CD8-positive, alpha-beta memory T cell (primary cell): ENCODE measurements at regions not wholly inside any gene's neighbourhood (a gene's known extent, or its start where the extent isn't known, plus 50 kb on each side); places are given as distances from the start of the nearest gene placed in this dataset.

Experiments
- CTCF ChIA-PET: fragments of 350-600 bp; sonication (Branson Sonifier 250); formaldehyde crosslinking; loops from one replicate; lab custom pipeline; 2021; ENCODE audit warnings: antibody characterized with exemption; lab: Charles Lee
- POLR2A ChIA-PET: fragments of 350-600 bp; sonication (Branson Sonifier 250); formaldehyde crosslinking; loops from one replicate; lab custom pipeline; 2021; ENCODE audit warnings: antibody characterized with exemption; lab: Charles Lee
- DNase-seq, 5 donors: peaks; one replicate each; pipeline versions ENCODE4 v3.0.0 to v3.0.0-alpha.2; 2020 to 2022; ENCODE audit warnings: mixed read lengths in 1 of 5
- H3K27ac ChIP-seq: one replicate; pipeline ENCODE4 v1.7.0; 2013; ENCODE audit warnings: low read depth, mild to moderate bottlenecking, low read length, moderate library complexity
- H3K27me3 ChIP-seq: 2 replicates; pipeline ENCODE4 v1.7.0; 2013; ENCODE audit warnings: low read length, mild to moderate bottlenecking; ENCODE audit not compliant: insufficient read depth, poor library complexity, severe bottlenecking
- H3K36me3 ChIP-seq: 2 replicates; pipeline ENCODE4 v1.7.0; 2013; ENCODE audit warnings: mild to moderate bottlenecking, low read length, moderate library complexity; ENCODE audit not compliant: insufficient read depth
- H3K4me1 ChIP-seq: 2 replicates; pipeline ENCODE4 v1.7.0; 2013; ENCODE audit warnings: mild to moderate bottlenecking, low read length, moderate library complexity; ENCODE audit not compliant: insufficient read depth
- H3K4me3 ChIP-seq: 2 replicates; pipeline ENCODE4 v1.7.0; 2013; ENCODE audit warnings: mild to moderate bottlenecking, low read length
- H3K9me3 ChIP-seq: 2 replicates; pipeline ENCODE4 v1.7.0; 2013; ENCODE audit warnings: mild to moderate bottlenecking, low read length
- H3K27ac Mint-ChIP-seq, 8 donors: one replicate each; pipeline ENCODE4 v1.8.0; 2020 to 2021; ENCODE audit warnings: mixed read lengths in 8 of 8, mild to moderate bottlenecking in 6 of 8, inconsistent platforms in 3 of 8, moderate library complexity in 3 of 8
- H3K27me3 Mint-ChIP-seq, 2 donors: one replicate each; pipeline ENCODE4 v1.8.0; 2020 to 2021; ENCODE audit warnings: mixed read lengths in 2 of 2, mild to moderate bottlenecking in 1 of 2, moderate library complexity in 1 of 2
- H3K36me3 Mint-ChIP-seq, 3 donors: one replicate each; pipeline ENCODE4 v1.8.0; 2020 to 2021; ENCODE audit warnings: mixed read lengths in 3 of 3, inconsistent platforms in 1 of 3, mild to moderate bottlenecking in 1 of 3
- H3K4me1 Mint-ChIP-seq, 3 donors: one replicate each; pipeline ENCODE4 v1.8.0; 2020 to 2021; ENCODE audit warnings: mixed read lengths in 3 of 3, inconsistent platforms in 1 of 3, mild to moderate bottlenecking in 1 of 3
- H3K4me3 Mint-ChIP-seq, 7 donors: one replicate each; pipeline ENCODE4 v1.8.0; 2020 to 2021; ENCODE audit warnings: mixed read lengths in 7 of 7, mild to moderate bottlenecking in 6 of 7, moderate library complexity in 4 of 7, inconsistent platforms in 2 of 7
- H3K9me3 Mint-ChIP-seq, 5 donors: one replicate each; pipeline ENCODE4 v1.8.0; 2020 to 2022; ENCODE audit warnings: mixed read lengths in 5 of 5, mild to moderate bottlenecking in 3 of 5, moderate library complexity in 2 of 5, inconsistent platforms in 1 of 5

GRCh38 chr5:17444496-17444895 lies 53.5 kb upstream of the TAF11L2 start:
- H3K4me1 Mint-ChIP-seq, result no peaks in the 10 kb centered on the region
- H3K27ac Mint-ChIP-seq, result no peak overlapping the region
- no peak overlapping the region for H3K4me3 Mint-ChIP-seq
- no peaks in the 10 kb centered on the region for H3K36me3 Mint-ChIP-seq
- H3K27me3 Mint-ChIP-seq, result no peaks in the 10 kb centered on the region
- H3K27ac ChIP-seq, result no peak overlapping the region
- H3K4me1 ChIP-seq, result no peaks in the 10 kb centered on the region
- H3K4me3 ChIP-seq, result no peak overlapping the region
- DNase-seq, result no peak
- POLR2A ChIA-PET, result no interaction called here
- peaks cover 7 to 27% (median 16%) of the 10 kb centered on the region in 5 donors for H3K9me3 Mint-ChIP-seq
- H3K36me3 ChIP-seq, result no peaks in the 10 kb centered on the region
- no peaks in the 10 kb centered on the region for H3K27me3 ChIP-seq
- CTCF ChIA-PET, result no interaction called here
- H3K9me3 ChIP-seq, result no peaks in the 10 kb centered on the region

- H3K27me3 Mint-ChIP-seq, result no peaks in the 10 kb centered on the region
- no peak overlapping the region for H3K27ac Mint-ChIP-seq
- no peak overlapping the region for H3K4me3 ChIP-seq
- no peak overlapping the region for H3K27ac ChIP-seq
- no peaks in the 10 kb centered on the region for H3K36me3 Mint-ChIP-seq
- CTCF ChIA-PET, result no interaction called here
- DNase-seq, result no peak
- H3K4me1 ChIP-seq, result no peaks in the 10 kb centered on the region
- no peaks in the 10 kb centered on the region for H3K9me3 ChIP-seq
- no peaks in the 10 kb centered on the region for H3K4me1 Mint-ChIP-seq
- POLR2A ChIA-PET, result no interaction called here
- H3K9me3 Mint-ChIP-seq, result peaks cover 6 to 22% (median 11%) of the 10 kb centered on the region in 5 donors
- H3K27me3 ChIP-seq, result no peaks in the 10 kb centered on the region
- H3K4me3 Mint-ChIP-seq, result no peak overlapping the region
- no peaks in the 10 kb centered on the region for H3K36me3 ChIP-seq
These were observed 52.8 kb upstream of the TAF11L2 start for GRCh38 chr5:17445185-17445584.
